Ishikawa (cell line): ENCODE measurements at regions not wholly inside any gene's neighbourhood (a gene's known extent, or its start where the extent isn't known, plus 50 kb on each side); places are given as distances from the start of the nearest gene placed in this dataset.

ENCODE experiments used
- CEBPB ChIP-seq: IDR thresholded peaks from 2 replicates; pipeline ENCODE4 v1.6.1; 2012
- CREB1 ChIP-seq: IDR thresholded peaks from 2 replicates; pipeline ENCODE4 v1.6.1; 2012; ENCODE audit warnings: low read depth
- EGR1 ChIP-seq: IDR thresholded peaks from 2 replicates; pipeline ENCODE4 v1.6.1; 2012
- EP300 ChIP-seq: IDR thresholded peaks from 2 replicates; pipeline ENCODE4 v1.6.1; 2012; ENCODE audit warnings: borderline replicate concordance
- FOXM1 ChIP-seq: IDR thresholded peaks from 2 replicates; pipeline ENCODE4 v1.6.1; 2012; ENCODE audit warnings: low read depth, borderline replicate concordance
- MAX ChIP-seq: IDR thresholded peaks from 2 replicates; pipeline ENCODE4 v1.6.1; 2012
- NFIC ChIP-seq: IDR thresholded peaks from 2 replicates; pipeline ENCODE4 v1.6.1; 2012
- RAD21 ChIP-seq: IDR thresholded peaks from 2 replicates; pipeline ENCODE4 v1.6.1; 2012; ENCODE audit warnings: low read depth
- TAF1 ChIP-seq: IDR thresholded peaks from 2 replicates; pipeline ENCODE4 v1.6.1; 2012; ENCODE audit warnings: low read depth, mild to moderate bottlenecking
- TCF12 ChIP-seq: IDR thresholded peaks from 2 replicates; pipeline ENCODE4 v1.6.1; 2012; ENCODE audit warnings: low read depth
- TEAD4 ChIP-seq: IDR thresholded peaks from 2 replicates; pipeline ENCODE4 v1.6.1; 2012
- USF1 ChIP-seq: IDR thresholded peaks from 2 replicates; pipeline ENCODE4 v1.6.1; 2012
- YY1 ChIP-seq: IDR thresholded peaks from 2 replicates; pipeline ENCODE4 v1.6.1; 2012; ENCODE audit warnings: low read depth
- ZBTB7A ChIP-seq: IDR thresholded peaks from 2 replicates; pipeline ENCODE4 v1.6.1; 2012; ENCODE audit warnings: low read depth
- TF ChIP-seq, protein P1 (sequence below): IDR thresholded peaks from 2 replicates; pipeline ENCODE4 v1.6.1; 2012; ENCODE audit warnings: low read depth, mild to moderate bottlenecking

DNA sequence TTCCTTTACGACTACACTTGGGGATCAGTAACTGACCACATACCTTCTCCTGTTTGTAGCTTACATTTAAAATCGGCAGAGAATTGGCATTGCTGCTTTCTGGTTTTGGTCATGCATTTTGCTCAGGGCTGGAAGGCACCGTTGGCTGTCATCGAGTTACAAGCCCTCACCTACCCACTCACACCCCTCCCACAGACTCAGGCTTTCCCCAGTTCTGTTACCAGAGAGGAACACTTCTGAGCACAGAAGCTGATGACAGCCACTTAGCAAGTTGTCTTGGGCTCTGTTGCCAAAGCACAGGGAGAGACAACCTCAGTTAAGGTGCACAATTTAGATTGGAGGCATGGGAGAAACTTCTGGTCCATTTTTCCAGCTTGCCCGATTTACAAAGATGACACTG, 204.8 kb upstream of the TOPAZ1 start:
- TF ChIP-seq YY1 (no peak), FOXM1 (no peak), EP300 (no peak), TCF12 (no peak), TAF1 (no peak), ZBTB7A (no peak), TEAD4 (no peak)

- no peak for TF ChIP-seq NFIC
Measured at GRCh38 chr3:44039006-44039405, 202.7 kb upstream of the TOPAZ1 start.

GRCh38 chr3:44041726-44042125, 200.0 kb upstream of the TOPAZ1 start:
- TF ChIP-seq EGR1, result no peak
- TF ChIP-seq CEBPB, result no peak
- TF ChIP-seq ZBTB7A, result no peak
- TF ChIP-seq TAF1, result no peak
- no peak for TF ChIP-seq MAX
- TF ChIP-seq USF1, result no peak
- TF ChIP-seq, protein P1, sequence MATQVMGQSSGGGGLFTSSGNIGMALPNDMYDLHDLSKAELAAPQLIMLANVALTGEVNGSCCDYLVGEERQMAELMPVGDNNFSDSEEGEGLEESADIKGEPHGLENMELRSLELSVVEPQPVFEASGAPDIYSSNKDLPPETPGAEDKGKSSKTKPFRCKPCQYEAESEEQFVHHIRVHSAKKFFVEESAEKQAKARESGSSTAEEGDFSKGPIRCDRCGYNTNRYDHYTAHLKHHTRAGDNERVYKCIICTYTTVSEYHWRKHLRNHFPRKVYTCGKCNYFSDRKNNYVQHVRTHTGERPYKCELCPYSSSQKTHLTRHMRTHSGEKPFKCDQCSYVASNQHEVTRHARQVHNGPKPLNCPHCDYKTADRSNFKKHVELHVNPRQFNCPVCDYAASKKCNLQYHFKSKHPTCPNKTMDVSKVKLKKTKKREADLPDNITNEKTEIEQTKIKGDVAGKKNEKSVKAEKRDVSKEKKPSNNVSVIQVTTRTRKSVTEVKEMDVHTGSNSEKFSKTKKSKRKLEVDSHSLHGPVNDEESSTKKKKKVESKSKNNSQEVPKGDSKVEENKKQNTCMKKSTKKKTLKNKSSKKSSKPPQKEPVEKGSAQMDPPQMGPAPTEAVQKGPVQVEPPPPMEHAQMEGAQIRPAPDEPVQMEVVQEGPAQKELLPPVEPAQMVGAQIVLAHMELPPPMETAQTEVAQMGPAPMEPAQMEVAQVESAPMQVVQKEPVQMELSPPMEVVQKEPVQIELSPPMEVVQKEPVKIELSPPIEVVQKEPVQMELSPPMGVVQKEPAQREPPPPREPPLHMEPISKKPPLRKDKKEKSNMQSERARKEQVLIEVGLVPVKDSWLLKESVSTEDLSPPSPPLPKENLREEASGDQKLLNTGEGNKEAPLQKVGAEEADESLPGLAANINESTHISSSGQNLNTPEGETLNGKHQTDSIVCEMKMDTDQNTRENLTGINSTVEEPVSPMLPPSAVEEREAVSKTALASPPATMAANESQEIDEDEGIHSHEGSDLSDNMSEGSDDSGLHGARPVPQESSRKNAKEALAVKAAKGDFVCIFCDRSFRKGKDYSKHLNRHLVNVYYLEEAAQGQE, result no peak
- no peak for TF ChIP-seq CREB1
- TF ChIP-seq EP300, result no peak
- TF ChIP-seq TEAD4, result no peak

DNA sequence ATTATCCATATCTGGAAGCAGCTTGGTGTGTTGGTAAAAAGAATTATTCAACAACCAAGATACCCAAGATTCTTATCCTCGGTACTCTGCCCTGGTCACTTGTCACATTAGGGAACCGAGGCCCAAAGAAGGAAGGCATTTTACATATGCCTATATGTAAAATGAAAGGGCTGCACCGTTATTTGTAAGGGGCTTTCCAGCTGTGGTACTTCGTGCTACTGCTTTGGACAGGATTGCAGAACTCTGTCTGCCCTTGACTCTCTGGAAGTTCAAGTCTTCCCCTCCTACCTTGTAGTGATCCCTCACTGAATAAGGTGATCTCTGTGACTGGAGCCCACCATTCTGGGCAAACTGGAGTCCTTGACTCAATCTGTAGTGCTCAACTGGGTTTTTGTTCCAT, 198.9 kb upstream of the TOPAZ1 start:
- TF ChIP-seq RAD21, result no peak
- no peak for TF ChIP-seq NFIC
- no peak for TF ChIP-seq TEAD4

DNA sequence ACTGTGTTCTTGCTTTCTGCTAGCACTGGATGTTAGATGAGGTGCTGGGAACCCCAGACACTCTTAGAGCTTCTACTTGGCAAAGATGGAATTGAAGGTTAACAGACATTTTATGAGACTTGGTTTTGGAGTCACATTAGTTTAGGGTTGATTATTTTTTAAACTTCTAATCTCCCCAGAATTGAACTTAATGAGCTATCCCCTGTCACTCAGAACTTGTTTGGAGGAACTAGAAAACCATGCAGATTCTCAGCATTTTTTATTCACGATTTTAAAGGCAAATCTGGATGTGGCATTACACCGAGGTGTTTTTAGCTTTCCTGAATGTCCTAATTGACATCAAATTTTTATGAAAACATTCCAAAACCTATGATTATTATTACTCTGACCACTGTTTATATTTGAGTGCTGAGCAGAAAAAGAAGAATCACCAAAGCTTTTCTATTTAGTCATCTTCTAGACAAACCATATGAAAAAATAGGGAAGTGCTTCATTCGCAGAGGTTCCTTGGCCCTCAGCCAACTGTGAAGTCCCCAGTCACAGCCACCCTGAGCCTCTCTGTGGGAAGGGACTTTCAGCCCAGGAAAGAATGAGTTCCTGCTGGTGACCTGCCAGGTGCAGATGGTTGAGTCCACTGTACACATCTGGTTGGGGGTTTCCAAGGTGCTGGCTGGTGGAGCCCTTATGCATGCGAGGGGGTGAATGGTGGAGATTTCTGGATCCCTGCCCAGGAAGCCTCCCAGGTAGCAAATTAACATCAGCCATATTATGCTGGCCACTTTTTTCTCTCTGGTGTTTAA, 196.0 kb upstream of the TOPAZ1 start:
- TF ChIP-seq YY1 (no peak), NFIC (peak; percentile 72)

GRCh38 chr3:44047796-44048195, 193.9 kb upstream of the TOPAZ1 start:
- TF ChIP-seq TAF1 (no peak), CEBPB (no peak), MAX (no peak), RAD21 (no peak), NFIC (no peak), TCF12 (no peak), CREB1 (no peak)
- TF ChIP-seq, protein P1, result no peak

- TF ChIP-seq TEAD4 (0 out of 2 replicates have a peak, but pooled peaks have one; percentile 27), CEBPB (no peak)
Measured at GRCh38 chr3:44048196-44048924, 193.3 kb upstream of the TOPAZ1 start.

DNA sequence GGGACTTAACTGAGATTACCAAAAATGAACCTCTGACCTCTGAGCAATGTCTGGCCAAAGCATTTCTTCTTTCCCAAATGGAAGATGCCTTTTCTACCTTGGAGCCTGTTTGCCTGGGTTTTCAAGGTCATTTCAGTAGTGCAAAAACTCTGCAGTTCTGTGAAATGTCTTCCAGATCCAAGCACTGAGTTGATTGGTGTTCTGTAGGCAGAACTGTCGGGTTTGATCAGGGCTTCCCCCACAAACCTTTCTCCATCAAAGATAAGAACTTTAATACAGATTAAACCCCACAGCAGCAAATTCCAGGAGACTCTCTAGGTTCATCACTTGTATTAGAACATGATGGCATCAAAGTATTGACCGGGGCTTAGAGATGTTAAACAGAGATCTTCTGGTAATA, 192.7 kb upstream of the TOPAZ1 start:
- TF ChIP-seq TAF1 (no peak), NFIC (no peak), CEBPB (no peak), RAD21 (no peak), TEAD4 (no peak), YY1 (no peak), EGR1 (no peak), FOXM1 (no peak), MAX (no peak)
- TF ChIP-seq, protein P1, result no peak
